ENCODE measurements at regions not wholly inside any gene's neighbourhood (a gene's known extent, or its start where the extent isn't known, plus 50 kb on each side); places are given as distances from the start of the nearest gene placed in this dataset.
"Not testable (repeated sequence)": the region's sequence is repeated elsewhere in the genome, so short reads cannot be mapped to it uniquely, and the experiment has no call there.

DNA sequence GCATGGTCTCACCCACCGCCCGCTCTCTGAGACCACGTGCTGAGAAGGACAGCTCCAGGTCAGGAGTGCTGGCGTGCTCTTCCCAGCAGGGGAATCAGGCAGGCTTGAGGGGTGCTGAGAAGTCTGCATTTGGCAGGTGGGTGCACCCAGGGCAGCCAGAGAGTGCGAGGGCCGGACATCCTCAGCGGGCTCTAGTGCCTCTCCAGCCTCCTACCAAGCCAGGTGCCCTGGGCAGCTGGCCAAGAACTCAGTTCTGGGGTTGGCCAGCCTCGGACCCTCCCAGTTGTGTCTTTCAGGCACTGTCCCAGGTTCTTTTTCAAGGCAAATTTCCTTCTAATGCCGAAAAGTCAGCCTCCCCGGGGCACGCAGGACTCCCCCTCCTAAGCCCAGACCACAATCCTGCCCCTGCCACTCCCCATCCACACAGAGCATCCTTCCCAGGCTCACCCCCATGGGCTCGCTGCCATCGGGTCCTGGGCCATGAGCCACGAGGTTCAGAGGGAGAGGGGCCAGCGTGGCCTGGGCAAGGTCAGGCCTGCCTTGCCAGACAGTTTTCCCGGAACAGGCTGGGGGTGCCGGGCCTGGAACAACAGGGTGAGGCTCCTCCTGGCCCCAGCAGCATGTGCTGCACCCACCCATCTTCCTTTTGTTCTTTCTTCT, 52.2 kb upstream of the GPC1 start:
- DNase-seq: no peak

GRCh38 chr2:240383871-240384700, 51.4 kb upstream of the GPC1 start:
- no peak for DNase-seq

- no peak for DNase-seq
Observed at GRCh38 chr2:240384711-240385450, 50.6 kb upstream of the GPC1 start.

- DNase-seq: not testable (repeated sequence)
Observed at GRCh38 chr2:240385451-240386161, 49.9 kb upstream of the GPC1 start.

Data from NCI-H2227 treated with DMSO at 0.1 percent for 48 hours (cell line).